CD14-positive monocyte (primary cell): ENCODE measurements at regions not wholly inside any gene's neighbourhood (a gene's known extent, or its start where the extent isn't known, plus 50 kb on each side); places are given as distances from the start of the nearest gene placed in this dataset.
A peak's percentile ranks its signal among the peaks of the same experiment; 100 is the strongest.

Source experiments
- DNase-seq, 3 donors: peaks; one replicate each; pipeline ENCODE4 v3.0.0-alpha.2; 2011 to 2022
- H2AFZ ChIP-seq: 2 replicates; pipeline ENCODE4 v1.6.0; 2012; ENCODE audit warnings: mild to moderate bottlenecking, low read depth, low read length, inconsistent platforms; ENCODE audit not compliant: insufficient read depth, poor library complexity, severe bottlenecking
- H3K27ac ChIP-seq, 2 donors: 1 replicate in 1 of 2; 2 replicates in 1 of 2; pipeline ENCODE4 v1.5.1; 2012 to 2013; ENCODE audit warnings: low read length in 2 of 2, control low read depth in 1 of 2, inconsistent platforms in 1 of 2, low read depth in 1 of 2, mild to moderate bottlenecking in 1 of 2
- H3K27me3 ChIP-seq, 2 donors: one replicate each; pipeline versions ENCODE4 v1.6.0 to v1.6.1; 2011 to 2013; ENCODE audit warnings: low read length in 2 of 2; ENCODE audit not compliant: control insufficient read depth in 2 of 2, insufficient read depth in 2 of 2
- H3K36me3 ChIP-seq, 2 donors: replicated peaks in 1 of 2; 1 replicate in 1 of 2; 2 replicates in 1 of 2; pipeline versions ENCODE4 v1.5.1 to v1.6.1; 2012 to 2013; ENCODE audit warnings: low read length in 2 of 2, control low read depth in 1 of 2, inconsistent platforms in 1 of 2, mild to moderate bottlenecking in 1 of 2; ENCODE audit not compliant: insufficient read depth in 2 of 2, control insufficient read depth in 1 of 2
- H3K4me1 ChIP-seq, 2 donors: 1 replicate in 1 of 2; 2 replicates in 1 of 2; pipeline versions ENCODE4 v1.5.1 to v1.6.1; 2012 to 2013; ENCODE audit warnings: low read length in 2 of 2, control low read depth in 1 of 2, inconsistent platforms in 1 of 2, mild to moderate bottlenecking in 1 of 2, moderate library complexity in 1 of 2; ENCODE audit not compliant: insufficient read depth in 2 of 2, control insufficient read depth in 1 of 2
- H3K4me2 ChIP-seq: replicated peaks from 2 replicates; pipeline ENCODE3; 2012; ENCODE audit warnings: low read length, moderate library complexity, mild to moderate bottlenecking; ENCODE audit not compliant: poor library complexity, severe bottlenecking; ENCODE audit errors: extremely low read depth
- H3K4me3 ChIP-seq, 3 experiments: fragments of 200-600 bp in 1 of 3; sonication (generic) in 1 of 3; replicated peaks in 1 of 3; 1 replicate in 2 of 3; 2 replicates in 1 of 3; pipeline ENCODE4 v1.5.1; 2011 to 2013; ENCODE audit warnings: low read length in 3 of 3, mild to moderate bottlenecking in 3 of 3, control low read depth in 2 of 3, low read depth in 2 of 3, inconsistent platforms in 1 of 3, moderate library complexity in 1 of 3
- H3K79me2 ChIP-seq: 2 replicates; pipeline ENCODE4 v1.6.0; 2012; ENCODE audit warnings: mild to moderate bottlenecking, control low read depth, inconsistent platforms, low read length, moderate library complexity; ENCODE audit not compliant: insufficient read depth
- H3K9ac ChIP-seq: 2 replicates; pipeline ENCODE4 v1.6.0; 2017; ENCODE audit warnings: low read length, mild to moderate bottlenecking; ENCODE audit not compliant: insufficient read depth, poor library complexity, severe bottlenecking
- H3K9me3 ChIP-seq, 2 donors: replicated peaks in 1 of 2; 1 replicate in 1 of 2; 2 replicates in 1 of 2; pipeline versions ENCODE4 v1.5.1 to v1.6.1; 2012 to 2013; ENCODE audit warnings: low read length in 2 of 2, control low read depth in 1 of 2; ENCODE audit not compliant: control insufficient read depth in 1 of 2, insufficient read depth in 1 of 2
- H4K20me1 ChIP-seq: 2 replicates; pipeline ENCODE4 v1.6.0; 2012; ENCODE audit warnings: mild to moderate bottlenecking, low read length, control low read depth, moderate library complexity; ENCODE audit not compliant: insufficient read depth
- H3K27ac Mint-ChIP-seq, 7 donors: one replicate each; pipeline ENCODE4 v1.8.0; 2020; ENCODE audit warnings: mild to moderate bottlenecking in 7 of 7, mixed read lengths in 7 of 7, moderate library complexity in 6 of 7, inconsistent platforms in 2 of 7
- H3K27me3 Mint-ChIP-seq, 3 donors: one replicate each; pipeline ENCODE4 v1.8.0; 2021 to 2022; ENCODE audit warnings: low read depth in 3 of 3, mild to moderate bottlenecking in 3 of 3, mixed read lengths in 3 of 3, moderate library complexity in 3 of 3, inconsistent platforms in 1 of 3
- H3K36me3 Mint-ChIP-seq, 2 donors: one replicate each; pipeline ENCODE4 v1.8.0; 2020; ENCODE audit warnings: mixed read lengths in 2 of 2, inconsistent platforms in 1 of 2, mild to moderate bottlenecking in 1 of 2
- H3K4me1 Mint-ChIP-seq: one replicate; pipeline ENCODE4 v1.8.0; 2020; ENCODE audit warnings: mild to moderate bottlenecking, mixed read lengths
- H3K4me3 Mint-ChIP-seq, 2 donors: one replicate each; pipeline ENCODE4 v1.8.0; 2020; ENCODE audit warnings: mild to moderate bottlenecking in 2 of 2, mixed read lengths in 2 of 2, moderate library complexity in 1 of 2
- H3K9me3 Mint-ChIP-seq, 7 donors: one replicate each; pipeline ENCODE4 v1.8.0; 2020 to 2022; ENCODE audit warnings: mixed read lengths in 7 of 7, mild to moderate bottlenecking in 6 of 7, moderate library complexity in 6 of 7, inconsistent platforms in 2 of 7
- CTCF ChIP-seq: fragments of 200-600 bp; IDR thresholded peaks from one replicate; pipeline ENCODE4 v1.8.0; 2022; ENCODE audit warnings: antibody characterized with exemption, mild to moderate bottlenecking
- WGBS: methylation state at CpG from one replicate; pipeline ENCODE4 v1.1.5; 2013; ENCODE audit warnings: missing lambda C conversion rate; ENCODE audit not compliant: insufficient coverage; 5-methylcytosine and 5-hydroxymethylcytosine counted together
- intact Hi-C, 2 donors: fragments of 100-400 bp; cut with micrococcal nuclease; formaldehyde crosslinking; loops; one replicate each; pipeline versions ENCODE4 v1.15.0 to v1.15.1; 2023

DNA sequence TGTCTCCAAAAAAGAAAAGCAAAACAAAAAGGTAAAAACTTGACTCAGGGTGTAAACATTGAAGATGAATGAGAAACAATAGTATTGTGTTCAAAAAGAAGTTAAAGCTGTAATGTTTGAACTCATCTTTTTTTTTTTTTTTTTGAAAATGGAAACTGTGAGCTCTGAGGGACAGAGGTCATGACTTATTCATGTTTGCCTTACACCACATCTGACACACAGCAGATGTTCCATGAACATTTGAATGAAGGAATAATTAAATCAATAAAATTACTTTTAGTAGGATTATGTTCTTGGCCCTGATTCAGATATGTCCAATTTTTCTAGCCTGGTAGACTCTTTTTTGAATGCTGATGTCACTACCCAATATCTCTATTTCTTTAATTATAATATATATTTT lies 95.7 kb upstream of the MED13 start:
- H3K4me1 Mint-ChIP-seq: peaks cover 5% of the 10 kb centered on the region
- no peaks in the 10 kb centered on the region for H3K36me3 Mint-ChIP-seq
- intact Hi-C loops: no loop called here
- H3K27ac Mint-ChIP-seq: no peak overlapping the region
- Histone ChIP-seq H3K4me3 (no peak overlapping the region), H2AFZ (no peak overlapping the region), H3K4me2 (no peak overlapping the region), H4K20me1 (no peaks in the 10 kb centered on the region), H3K27ac (no peak overlapping the region), H3K36me3 (no peaks in the 10 kb centered on the region), H3K4me1 (no peaks in the 10 kb centered on the region), H3K9me3 (no peaks in the 10 kb centered on the region), H3K27me3 (no peaks in the 10 kb centered on the region), H3K9ac (no peak overlapping the region), H3K79me2 (no peaks in the 10 kb centered on the region)
- DNase-seq: no peak
- no peak for TF ChIP-seq CTCF
- peaks cover 1 to 5% (median 5%) of the 10 kb centered on the region in 3 donors for H3K27me3 Mint-ChIP-seq
- peaks cover 0 to 2% (median 0%) of the 10 kb centered on the region in 7 donors for H3K9me3 Mint-ChIP-seq
- no peak overlapping the region for H3K4me3 Mint-ChIP-seq

GRCh38 chr17:62159994-62160393 lies 94.9 kb upstream of the MED13 start:
- Mint-ChIP-seq H3K9me3 (peaks cover 0 to 2% (median 0%) of the 10 kb centered on the region in 7 donors), H3K27ac (peak overlapping the region in 1 of 7 donors; percentile 47), H3K4me1 (peaks cover 5% of the 10 kb centered on the region), H3K4me3 (peak overlapping the region in 1 of 2 donors; percentile 32), H3K36me3 (no peaks in the 10 kb centered on the region), H3K27me3 (peaks cover 1 to 5% (median 5%) of the 10 kb centered on the region in 3 donors)
- Histone ChIP-seq H3K79me2 (no peaks in the 10 kb centered on the region), H3K9ac (no peak overlapping the region), H3K9me3 (no peaks in the 10 kb centered on the region), H2AFZ (no peak overlapping the region), H3K4me2 (no peak overlapping the region), H4K20me1 (no peaks in the 10 kb centered on the region), H3K27ac (no peak overlapping the region), H3K27me3 (no peaks in the 10 kb centered on the region), H3K4me1 (no peaks in the 10 kb centered on the region), H3K36me3 (no peaks in the 10 kb centered on the region), H3K4me3 (no peak overlapping the region)
- 100% methylated on average over 1 of the region's 2 CpGs for WGBS
- DNase-seq: no peak
- intact Hi-C loops: no loop called here
- no peak for TF ChIP-seq CTCF
